ENCODE measurements at regions not wholly inside any gene's neighbourhood (a gene's known extent, or its start where the extent isn't known, plus 50 kb on each side); places are given as distances from the start of the nearest gene placed in this dataset.

DNA sequence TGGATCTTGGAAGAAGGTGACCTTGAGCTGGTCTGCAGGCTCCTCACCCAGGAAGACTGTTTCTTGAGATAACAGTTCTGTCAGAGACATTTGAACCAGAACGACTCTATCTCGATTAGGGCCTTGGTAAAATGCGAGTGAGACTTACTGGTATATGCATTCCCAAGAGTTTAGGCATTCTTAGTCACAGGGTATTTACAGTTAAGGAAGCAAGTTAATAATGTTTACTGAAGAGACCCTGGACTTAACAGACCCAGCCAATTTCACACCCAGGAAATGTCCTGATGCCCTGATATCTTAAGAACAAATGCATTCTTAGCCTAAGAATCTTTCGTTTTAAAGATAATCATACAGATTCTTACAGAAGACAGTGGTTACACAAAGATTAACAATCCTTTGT, 1867.2 kb upstream of the C9orf72 start:
- TF ChIP-seq CTCF (IDR thresholded peaks at IDR 0.05) (no peak), POLR2AphosphoS5 (IDR thresholded peaks at IDR 0.05) (no peak)

Measured in sigmoid colon (tissue), 4 donors.